Esophagus (tissue), 2 donors: ENCODE measurements at regions not wholly inside any gene's neighbourhood (a gene's known extent, or its start where the extent isn't known, plus 50 kb on each side); places are given as distances from the start of the nearest gene placed in this dataset.

Experiments used
- H3K27ac ChIP-seq, 2 donors: one replicate each; pipeline ENCODE4 v1.5.1; 2013; ENCODE audit warnings: low read depth in 2 of 2, mild to moderate bottlenecking in 2 of 2, inconsistent platforms in 1 of 2, low read length in 1 of 2, moderate library complexity in 1 of 2
- H3K27me3 ChIP-seq, 2 donors: one replicate each; pipeline ENCODE4 v1.6.1; 2013; ENCODE audit warnings: low read length in 2 of 2, control low read depth in 1 of 2, mild to moderate bottlenecking in 1 of 2; ENCODE audit not compliant: insufficient read depth in 2 of 2, control insufficient read depth in 1 of 2
- H3K36me3 ChIP-seq, 2 donors: one replicate each; pipeline ENCODE4 v1.6.1; 2013; ENCODE audit warnings: low read length in 1 of 2; ENCODE audit not compliant: control insufficient read depth in 2 of 2, insufficient read depth in 2 of 2
- H3K4me1 ChIP-seq, 2 donors: one replicate each; pipeline ENCODE4 v1.6.1; 2013; ENCODE audit warnings: low read length in 1 of 2; ENCODE audit not compliant: control insufficient read depth in 2 of 2, insufficient read depth in 2 of 2
- H3K4me3 ChIP-seq, 2 donors: one replicate each; pipeline ENCODE4 v1.5.1; 2013; ENCODE audit warnings: low read length in 2 of 2, mild to moderate bottlenecking in 2 of 2, low read depth in 1 of 2, moderate library complexity in 1 of 2
- H3K9me3 ChIP-seq, 2 donors: one replicate each; pipeline ENCODE4 v1.6.1; 2013; ENCODE audit warnings: mild to moderate bottlenecking in 2 of 2, low read depth in 1 of 2, low read length in 1 of 2, moderate library complexity in 1 of 2; ENCODE audit not compliant: control insufficient read depth in 2 of 2, insufficient read depth in 1 of 2
- WGBS, 2 donors: extraction: QIAGEN DNeasy Blood & Tissue Kit; methylation state at CpG; one replicate each; pipeline ENCODE4 v1.1.7; 2013; 5-methylcytosine and 5-hydroxymethylcytosine counted together
- donor health status: healthy with polysubstance abuse.
- donor health status: Bipolar disorder and iron deficiency.

- no peaks in the 10 kb centered on the region for H3K36me3 ChIP-seq
- no peaks in the 10 kb centered on the region for H3K4me1 ChIP-seq
- WGBS, 2 donors = 90 to 92% methylated on average over 6 of the region's 6 CpGs
- H3K27me3 ChIP-seq = no peaks in the 10 kb centered on the region
- no peak overlapping the region for H3K4me3 ChIP-seq
- H3K27ac ChIP-seq = no peak overlapping the region
- H3K9me3 ChIP-seq = no peaks in the 10 kb centered on the region
Observed at GRCh38 chr11:92340839-92341238, 116.2 kb downstream of the FAT3 start.

- Histone ChIP-seq H3K27ac (no peak overlapping the region), H3K36me3 (no peaks in the 10 kb centered on the region), H3K9me3 (no peaks in the 10 kb centered on the region), H3K4me3 (no peak overlapping the region), H3K4me1 (no peaks in the 10 kb centered on the region), H3K27me3 (no peaks in the 10 kb centered on the region)
- 68 to 71% methylated on average over 9 of the region's 9 CpGs for WGBS, 2 donors
Observed at GRCh38 chr11:92342034-92342720, 117.6 kb downstream of the FAT3 start.

GRCh38 chr11:92342886-92343285 is 118.3 kb downstream of the FAT3 start:
- Histone ChIP-seq H3K4me3 (no peak overlapping the region), H3K27me3 (no peaks in the 10 kb centered on the region), H3K36me3 (no peaks in the 10 kb centered on the region), H3K9me3 (no peaks in the 10 kb centered on the region), H3K4me1 (no peaks in the 10 kb centered on the region), H3K27ac (no peak overlapping the region)
- 89 to 93% methylated on average over 3 of the region's 3 CpGs for WGBS, 2 donors

DNA sequence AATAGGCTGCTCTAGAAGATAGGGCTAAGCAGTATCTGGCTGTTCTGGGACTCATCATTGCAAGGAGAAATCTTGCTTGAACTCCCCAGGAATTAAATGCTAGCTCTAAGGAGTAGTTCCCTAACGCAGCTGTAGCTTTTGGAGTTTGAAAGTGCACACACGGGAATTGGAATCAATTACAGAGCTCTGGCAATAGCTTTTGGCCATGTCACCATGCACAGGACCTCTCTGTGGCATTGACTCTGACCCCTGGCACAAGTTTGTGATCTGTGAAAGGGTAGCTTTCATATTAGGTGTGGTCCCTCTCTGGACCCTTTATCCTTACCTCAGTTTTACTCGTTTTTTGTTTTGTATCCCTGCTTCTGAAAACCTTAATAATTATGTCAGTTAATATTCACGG is 121.6 kb downstream of the FAT3 start:
- no peaks in the 10 kb centered on the region for H3K27me3 ChIP-seq
- 65 to 77% methylated on average over 4 of the region's 4 CpGs for whole genome bisulfite sequencing, 2 donors
- no peaks in the 10 kb centered on the region for H3K9me3 ChIP-seq
- H3K27ac ChIP-seq = no peak overlapping the region
- no peaks in the 10 kb centered on the region for H3K36me3 ChIP-seq
- H3K4me3 ChIP-seq = no peak overlapping the region
- no peaks in the 10 kb centered on the region for H3K4me1 ChIP-seq

GRCh38 chr11:92347454-92347853 is 122.8 kb downstream of the FAT3 start:
- WGBS, 2 donors = 50 to 66% methylated on average over 1 of the region's 1 CpG
- Histone ChIP-seq H3K9me3 (no peaks in the 10 kb centered on the region), H3K27me3 (no peaks in the 10 kb centered on the region), H3K27ac (no peak overlapping the region), H3K4me3 (no peak overlapping the region), H3K36me3 (no peaks in the 10 kb centered on the region), H3K4me1 (no peaks in the 10 kb centered on the region)

DNA sequence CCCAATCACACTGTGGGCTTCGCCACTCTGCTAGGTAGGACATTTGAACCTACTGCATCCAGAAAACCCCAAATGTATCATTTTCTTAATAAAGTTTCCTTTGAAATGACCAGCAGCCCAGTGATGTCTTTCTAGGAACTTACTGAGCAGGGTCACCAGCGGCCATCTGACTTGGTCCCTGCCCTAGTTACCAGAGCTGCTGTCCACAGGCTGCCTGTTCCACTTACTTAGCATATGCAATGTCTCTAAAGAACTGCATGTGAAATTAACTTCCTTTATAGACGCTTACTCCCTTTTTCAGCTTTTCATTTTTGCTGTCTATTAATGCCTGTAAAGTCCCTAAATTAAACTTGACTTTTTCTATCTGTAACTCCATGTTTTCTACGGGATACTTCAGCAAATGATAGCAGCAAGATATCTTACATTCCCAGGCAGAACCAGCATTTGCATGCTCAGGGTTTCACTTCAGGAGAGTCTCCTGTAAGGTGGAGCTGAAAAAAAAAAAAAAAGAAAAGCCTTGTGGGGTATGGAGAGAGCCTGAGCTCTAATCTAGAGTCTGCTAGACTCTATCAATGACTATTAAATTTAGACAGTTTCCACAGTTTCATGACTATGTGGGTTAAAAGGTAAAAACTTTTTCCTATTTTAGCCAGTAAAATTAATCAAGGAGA is 125.0 kb downstream of the FAT3 start:
- Histone ChIP-seq H3K27ac (no peak overlapping the region), H3K27me3 (no peaks in the 10 kb centered on the region), H3K4me3 (no peak overlapping the region), H3K4me1 (no peaks in the 10 kb centered on the region), H3K36me3 (no peaks in the 10 kb centered on the region), H3K9me3 (no peaks in the 10 kb centered on the region)
- 80 to 81% methylated on average over 4 of the region's 4 CpGs for WGBS, 2 donors

DNA sequence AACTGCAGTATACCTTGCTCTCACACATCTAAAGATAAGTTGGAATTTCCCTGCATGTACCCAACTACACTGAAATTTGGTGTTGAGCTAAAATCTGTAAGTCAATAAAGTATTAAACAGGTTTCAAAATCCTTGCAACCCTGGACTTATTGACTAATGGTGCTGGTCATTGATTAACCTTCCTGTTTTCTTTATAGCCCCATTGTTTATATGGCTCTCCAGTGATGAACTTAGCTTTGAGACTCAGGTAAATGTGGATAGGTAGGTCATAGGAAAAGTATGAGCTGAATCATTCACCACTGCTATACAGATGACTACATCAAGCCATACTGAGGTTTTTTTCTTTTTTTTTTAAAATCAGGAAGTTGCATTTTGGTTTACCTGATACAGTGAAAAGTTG is 132.7 kb downstream of the FAT3 start:
- Histone ChIP-seq H3K4me3 (no peak overlapping the region), H3K27ac (no peak overlapping the region), H3K36me3 (no peaks in the 10 kb centered on the region), H3K27me3 (no peaks in the 10 kb centered on the region), H3K9me3 (no peaks in the 10 kb centered on the region), H3K4me1 (no peaks in the 10 kb centered on the region)

DNA sequence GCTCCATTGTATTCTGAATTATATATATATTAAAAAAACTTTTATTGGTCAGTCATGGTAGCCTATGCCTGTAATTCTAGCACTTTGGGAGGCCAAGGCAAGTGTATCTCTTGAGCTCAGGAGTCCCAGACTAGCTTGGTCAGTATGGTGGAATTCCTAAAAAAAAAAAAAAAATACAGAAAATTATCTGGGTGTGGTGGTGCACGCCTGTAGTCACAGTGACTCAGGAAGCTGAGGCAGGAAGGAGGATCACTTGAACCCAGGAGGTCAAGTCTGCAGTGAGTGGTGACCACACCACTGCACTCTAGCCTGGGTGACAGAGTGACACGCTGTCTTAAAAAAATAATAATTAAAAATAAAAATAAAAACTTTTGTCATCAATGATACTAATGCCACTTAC is 133.2 kb downstream of the FAT3 start:
- Histone ChIP-seq H3K4me3 (no peak overlapping the region), H3K36me3 (no peaks in the 10 kb centered on the region), H3K9me3 (no peaks in the 10 kb centered on the region), H3K27ac (no peak overlapping the region), H3K27me3 (no peaks in the 10 kb centered on the region), H3K4me1 (no peaks in the 10 kb centered on the region)
- 73 to 94% methylated on average over 2 of the region's 2 CpGs for WGBS, 2 donors

DNA sequence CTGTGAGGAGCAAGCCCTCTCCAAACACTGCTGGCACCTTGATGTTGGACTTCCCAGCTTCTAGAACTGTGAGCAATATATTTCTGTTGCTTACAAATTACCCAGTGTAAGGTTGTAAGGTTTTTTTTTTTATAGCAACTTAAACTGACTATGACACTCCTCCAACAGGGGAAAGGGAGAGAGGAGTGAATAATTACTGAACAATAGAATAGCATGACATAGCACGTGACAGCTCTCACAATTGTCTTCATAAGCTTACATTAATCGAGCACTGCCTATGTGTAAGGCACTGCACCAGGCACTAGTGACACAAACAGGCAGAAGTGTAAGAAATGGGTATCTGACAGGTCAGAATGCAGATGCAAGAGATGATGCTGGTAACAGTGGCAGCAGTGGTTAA is 136.9 kb downstream of the FAT3 start:
- Histone ChIP-seq H3K4me3 (no peak overlapping the region), H3K27ac (no peak overlapping the region), H3K9me3 (peaks cover 0 to under 1% of the 10 kb centered on the region in 2 donors), H3K36me3 (no peaks in the 10 kb centered on the region), H3K4me1 (no peaks in the 10 kb centered on the region), H3K27me3 (no peaks in the 10 kb centered on the region)
- WGBS, 2 donors = 75 to 84% methylated on average over 2 of the region's 2 CpGs

DNA sequence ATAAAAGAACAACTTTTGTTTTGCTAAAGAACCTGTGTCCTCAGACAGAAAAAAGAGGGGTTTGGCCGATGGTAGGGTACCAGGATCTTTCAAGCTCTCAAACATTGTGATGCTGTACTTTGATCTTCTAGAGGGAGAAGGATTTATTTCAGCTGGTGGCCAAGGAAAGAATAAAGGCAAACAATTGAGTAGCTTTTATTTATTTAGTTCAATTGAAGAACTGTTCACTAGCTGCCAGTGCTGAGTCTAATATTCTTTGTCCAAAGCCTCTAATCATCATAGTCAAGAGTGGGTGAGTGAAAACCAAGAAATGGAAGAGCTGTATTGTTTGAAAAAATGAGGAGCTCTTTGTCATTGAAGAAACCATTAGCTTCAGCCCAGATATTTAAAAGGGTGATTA is 138.4 kb downstream of the FAT3 start:
- no peaks in the 10 kb centered on the region for H3K36me3 ChIP-seq
- 50 to 55% methylated on average over 1 of the region's 1 CpG for WGBS, 2 donors
- H3K27ac ChIP-seq = no peak overlapping the region
- H3K27me3 ChIP-seq = no peaks in the 10 kb centered on the region
- H3K4me1 ChIP-seq = no peaks in the 10 kb centered on the region
- peaks cover 0 to 3% of the 10 kb centered on the region in 2 donors for H3K9me3 ChIP-seq
- H3K4me3 ChIP-seq = no peak overlapping the region
